Keratinocyte (primary cell): ENCODE measurements at regions not wholly inside any gene's neighbourhood (a gene's known extent, or its start where the extent isn't known, plus 50 kb on each side); places are given as distances from the start of the nearest gene placed in this dataset.

Experiments used
- EZH2 ChIP-seq: IDR thresholded peaks from one replicate; pipeline ENCODE4 v1.6.1; 2012; ENCODE audit warnings: inconsistent platforms, mild to moderate bottlenecking, low read length, moderate library complexity
- TF ChIP-seq, protein P1 (sequence below), 3 experiments: IDR thresholded peaks in 1 of 3; conservative IDR thresholded peaks in 1 of 3; optimal IDR thresholded peaks in 1 of 3; 2 replicates in 2 of 3; 3 replicates in 1 of 3; pipeline versions ENCODE3 to v1.5.1; 2011; ENCODE audit warnings: low read length in 3 of 3, mild to moderate bottlenecking in 3 of 3, moderate library complexity in 2 of 3, control low read depth in 1 of 3, inconsistent platforms in 1 of 3; ENCODE audit not compliant: insufficient read depth in 2 of 3; ENCODE audit errors: extremely low read depth in 1 of 3

DNA sequence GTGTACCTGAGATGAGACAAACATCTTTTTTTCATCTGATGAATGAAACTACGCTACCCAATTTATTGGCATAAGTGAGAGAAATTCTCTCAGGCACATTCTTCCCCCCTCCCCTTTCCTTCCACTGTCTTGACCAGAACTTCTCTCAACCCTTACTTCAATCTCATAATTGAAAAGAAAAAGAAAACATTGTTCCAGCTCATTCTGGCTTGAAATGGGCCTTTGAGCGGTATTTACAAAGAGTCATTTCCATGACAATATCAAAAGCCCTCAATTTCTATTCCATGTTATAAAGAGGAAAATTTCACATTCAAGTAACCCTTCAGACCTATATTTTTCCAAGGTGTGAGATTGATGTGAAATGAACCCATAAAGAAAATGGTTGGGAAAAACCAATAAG lies 145.9 kb downstream of the PCSK1 start:
- TF ChIP-seq, protein P1, sequence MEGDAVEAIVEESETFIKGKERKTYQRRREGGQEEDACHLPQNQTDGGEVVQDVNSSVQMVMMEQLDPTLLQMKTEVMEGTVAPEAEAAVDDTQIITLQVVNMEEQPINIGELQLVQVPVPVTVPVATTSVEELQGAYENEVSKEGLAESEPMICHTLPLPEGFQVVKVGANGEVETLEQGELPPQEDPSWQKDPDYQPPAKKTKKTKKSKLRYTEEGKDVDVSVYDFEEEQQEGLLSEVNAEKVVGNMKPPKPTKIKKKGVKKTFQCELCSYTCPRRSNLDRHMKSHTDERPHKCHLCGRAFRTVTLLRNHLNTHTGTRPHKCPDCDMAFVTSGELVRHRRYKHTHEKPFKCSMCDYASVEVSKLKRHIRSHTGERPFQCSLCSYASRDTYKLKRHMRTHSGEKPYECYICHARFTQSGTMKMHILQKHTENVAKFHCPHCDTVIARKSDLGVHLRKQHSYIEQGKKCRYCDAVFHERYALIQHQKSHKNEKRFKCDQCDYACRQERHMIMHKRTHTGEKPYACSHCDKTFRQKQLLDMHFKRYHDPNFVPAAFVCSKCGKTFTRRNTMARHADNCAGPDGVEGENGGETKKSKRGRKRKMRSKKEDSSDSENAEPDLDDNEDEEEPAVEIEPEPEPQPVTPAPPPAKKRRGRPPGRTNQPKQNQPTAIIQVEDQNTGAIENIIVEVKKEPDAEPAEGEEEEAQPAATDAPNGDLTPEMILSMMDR (optimal IDR thresholded peaks at IDR 0.05 in 1 of 3, IDR thresholded peaks at IDR 0.05 in 1 of 3, conservative IDR thresholded peaks at IDR 0.05 in 1 of 3; ENCODE audit: extremely low read depth in 1 of 3, insufficient read depth in 2 of 3, low read length in 3 of 3), result no peak
- no peak for TF ChIP-seq EZH2
